DOHH2 (cell line): ENCODE measurements at regions not wholly inside any gene's neighbourhood (a gene's known extent, or its start where the extent isn't known, plus 50 kb on each side); places are given as distances from the start of the nearest gene placed in this dataset.

Source experiments
- H3F3A ChIP-seq: fragments of 200-600 bp; sonication (generic), shearing (Covaris generic); 2 replicates; pipeline ENCODE4 v1.6.0; 2016; ENCODE audit warnings: antibody characterized with exemption, mild to moderate bottlenecking; ENCODE audit not compliant: control insufficient read depth, insufficient read depth
- H3K27ac ChIP-seq: fragments of 200-600 bp; sonication (generic); 2 replicates; pipeline ENCODE4 v1.5.1; 2014; ENCODE audit warnings: low read depth, mild to moderate bottlenecking, low read length, moderate library complexity
- H3K27me3 ChIP-seq: fragments of 200-600 bp; sonication (generic); 2 replicates; pipeline ENCODE4 v1.6.1; 2014; ENCODE audit warnings: mild to moderate bottlenecking, low read length, mixed read lengths; ENCODE audit not compliant: control insufficient read depth
- H3K36me3 ChIP-seq: fragments of 200-600 bp; sonication (generic); 2 replicates; pipeline ENCODE4 v1.6.1; 2014; ENCODE audit warnings: mild to moderate bottlenecking, low read length, moderate library complexity, mixed read lengths; ENCODE audit not compliant: control insufficient read depth
- H3K4me1 ChIP-seq: fragments of 200-600 bp; sonication (generic); 2 replicates; pipeline ENCODE4 v1.6.1; 2014; ENCODE audit warnings: mild to moderate bottlenecking, low read length, mixed read lengths; ENCODE audit not compliant: control insufficient read depth
- H3K4me2 ChIP-seq: fragments of 200-600 bp; sonication (generic); 2 replicates; pipeline ENCODE4 v1.6.0; 2014; ENCODE audit warnings: mild to moderate bottlenecking, low read length, moderate library complexity
- H3K4me3 ChIP-seq: fragments of 200-600 bp; sonication (generic); 2 replicates; pipeline ENCODE4 v1.5.1; 2014; ENCODE audit warnings: mild to moderate bottlenecking, low read length, mixed read lengths
- H3K79me2 ChIP-seq: fragments of 200-600 bp; sonication (generic); 2 replicates; pipeline ENCODE4 v1.6.1; 2014; ENCODE audit warnings: mild to moderate bottlenecking, low read length, mixed read lengths; ENCODE audit not compliant: control insufficient read depth
- H3K9me2 ChIP-seq: fragments of 200-600 bp; sonication (generic); replicated peaks from 2 replicates; pipeline ENCODE4 v1.6.1; 2014; ENCODE audit warnings: mild to moderate bottlenecking, low read length, mixed read lengths; ENCODE audit not compliant: control insufficient read depth
- H3K9me3 ChIP-seq: fragments of 200-600 bp; sonication (generic); 2 replicates; pipeline ENCODE4 v1.6.1; 2014; ENCODE audit warnings: antibody characterized with exemption, low read length, mixed read lengths; ENCODE audit not compliant: control insufficient read depth, insufficient read depth
- H4K20me1 ChIP-seq: fragments of 200-600 bp; sonication (generic); 2 replicates; pipeline ENCODE4 v1.6.0; 2014; ENCODE audit warnings: low read depth, mild to moderate bottlenecking, antibody characterized with exemption, low read length, moderate library complexity; ENCODE audit not compliant: control insufficient read depth, insufficient read depth
- EZH2phosphoT487 ChIP-seq: fragments of 200-600 bp; sonication (generic); IDR thresholded peaks from 2 replicates; pipeline ENCODE4 v1.6.1; 2017; ENCODE audit warnings: borderline replicate concordance, mild to moderate bottlenecking, antibody characterized with exemption, low read length, moderate library complexity, mixed read lengths
- TF ChIP-seq, protein P1 (sequence below): fragments of 200-600 bp; sonication (generic); IDR thresholded peaks from one replicate; pipeline ENCODE4 v1.5.1; 2014; ENCODE audit warnings: antibody characterized with exemption, mild to moderate bottlenecking, low read depth, low read length; ENCODE audit not compliant: poor library complexity, severe bottlenecking

DNA sequence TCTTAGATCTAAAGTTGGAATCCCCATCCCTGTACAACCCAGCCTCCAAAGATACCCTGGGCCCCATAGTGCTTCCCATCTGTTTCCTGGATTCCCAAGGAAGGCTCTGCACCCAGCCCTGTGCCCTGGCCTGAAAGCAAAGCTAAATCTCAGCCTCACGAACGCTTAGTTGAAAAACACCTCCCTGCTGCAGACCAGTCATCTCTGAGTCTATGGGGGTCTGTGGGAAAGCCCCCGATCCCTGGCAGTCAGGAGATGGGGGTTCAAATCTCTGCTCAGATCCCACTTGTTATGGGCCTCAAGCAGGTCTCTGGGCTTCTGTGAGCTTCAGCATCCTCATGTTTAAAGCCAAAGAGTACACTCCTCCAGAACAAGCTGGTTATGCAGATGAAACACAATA lies 210.5 kb upstream of the GRIK3 start:
- Histone ChIP-seq H3F3A (no peaks in the 10 kb centered on the region), H3K9me3 (no peaks in the 10 kb centered on the region), H3K27me3 (0 out of 2 replicates have a peak, but pooled peaks cover 2% of the 10 kb centered on the region), H3K36me3 (no peaks in the 10 kb centered on the region), H4K20me1 (no peaks in the 10 kb centered on the region), H3K4me3 (no peak overlapping the region), H3K4me2 (no peak overlapping the region), H3K27ac (no peak overlapping the region), H3K79me2 (no peaks in the 10 kb centered on the region), H3K9me2 (no peaks in the 10 kb centered on the region), H3K4me1 (no peaks in the 10 kb centered on the region)
- TF ChIP-seq, protein P1, sequence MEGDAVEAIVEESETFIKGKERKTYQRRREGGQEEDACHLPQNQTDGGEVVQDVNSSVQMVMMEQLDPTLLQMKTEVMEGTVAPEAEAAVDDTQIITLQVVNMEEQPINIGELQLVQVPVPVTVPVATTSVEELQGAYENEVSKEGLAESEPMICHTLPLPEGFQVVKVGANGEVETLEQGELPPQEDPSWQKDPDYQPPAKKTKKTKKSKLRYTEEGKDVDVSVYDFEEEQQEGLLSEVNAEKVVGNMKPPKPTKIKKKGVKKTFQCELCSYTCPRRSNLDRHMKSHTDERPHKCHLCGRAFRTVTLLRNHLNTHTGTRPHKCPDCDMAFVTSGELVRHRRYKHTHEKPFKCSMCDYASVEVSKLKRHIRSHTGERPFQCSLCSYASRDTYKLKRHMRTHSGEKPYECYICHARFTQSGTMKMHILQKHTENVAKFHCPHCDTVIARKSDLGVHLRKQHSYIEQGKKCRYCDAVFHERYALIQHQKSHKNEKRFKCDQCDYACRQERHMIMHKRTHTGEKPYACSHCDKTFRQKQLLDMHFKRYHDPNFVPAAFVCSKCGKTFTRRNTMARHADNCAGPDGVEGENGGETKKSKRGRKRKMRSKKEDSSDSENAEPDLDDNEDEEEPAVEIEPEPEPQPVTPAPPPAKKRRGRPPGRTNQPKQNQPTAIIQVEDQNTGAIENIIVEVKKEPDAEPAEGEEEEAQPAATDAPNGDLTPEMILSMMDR, result no peak
- TF ChIP-seq EZH2phosphoT487, result no peak

DNA sequence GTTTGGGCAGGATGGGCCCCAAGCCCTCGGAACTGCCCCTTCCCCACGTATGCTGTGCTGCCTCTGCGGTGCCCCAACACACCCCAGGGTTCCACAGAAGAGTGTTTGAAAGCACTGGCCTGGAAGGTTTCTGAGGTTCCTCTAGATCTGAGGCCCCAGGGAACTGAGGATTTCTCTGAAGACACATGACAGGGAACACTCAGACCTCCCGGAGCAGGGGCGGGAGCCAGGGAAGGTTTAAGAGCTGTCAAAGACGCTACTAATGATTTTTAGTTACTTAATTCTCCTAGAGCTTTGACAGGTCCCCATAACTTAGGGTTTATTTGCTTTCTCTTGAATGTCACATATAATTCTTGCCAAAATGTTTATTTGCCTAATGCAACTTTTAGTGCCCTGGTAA lies 212.3 kb upstream of the GRIK3 start:
- H3K27ac ChIP-seq, result no peak overlapping the region
- peaks cover 2% of the 10 kb centered on the region; the same call in 1 of the 2 replicates for H3K27me3 ChIP-seq
- no peaks in the 10 kb centered on the region for H3K4me1 ChIP-seq
- TF ChIP-seq, protein P1, result no peak
- TF ChIP-seq EZH2phosphoT487, result no peak
- H3K79me2 ChIP-seq, result no peaks in the 10 kb centered on the region
- H3K4me3 ChIP-seq, result no peak overlapping the region
- no peaks in the 10 kb centered on the region for H3K9me3 ChIP-seq
- no peaks in the 10 kb centered on the region for H3K9me2 ChIP-seq
- no peak overlapping the region for H3K4me2 ChIP-seq
- no peaks in the 10 kb centered on the region for H3F3A ChIP-seq
- H4K20me1 ChIP-seq, result no peaks in the 10 kb centered on the region
- H3K36me3 ChIP-seq, result no peaks in the 10 kb centered on the region

- no peak for TF ChIP-seq EZH2phosphoT487
- TF ChIP-seq, protein P1, result no peak
- Histone ChIP-seq H3K4me3 (no peak overlapping the region), H3K27me3 (peaks cover 4% of the 10 kb centered on the region; the same call in 1 of the 2 replicates), H3K9me3 (no peaks in the 10 kb centered on the region), H3K27ac (no peak overlapping the region), H3K79me2 (no peaks in the 10 kb centered on the region), H4K20me1 (no peaks in the 10 kb centered on the region), H3K9me2 (no peaks in the 10 kb centered on the region), H3K4me1 (no peaks in the 10 kb centered on the region), H3K36me3 (no peaks in the 10 kb centered on the region), H3F3A (no peaks in the 10 kb centered on the region), H3K4me2 (no peak overlapping the region)
These were observed 216.1 kb upstream of the GRIK3 start for GRCh38 chr1:37250371-37250770.
